Suprapubic skin (tissue), 4 donors: ENCODE measurements at regions not wholly inside any gene's neighbourhood (a gene's known extent, or its start where the extent isn't known, plus 50 kb on each side); places are given as distances from the start of the nearest gene placed in this dataset.

Source experiments
- DNase-seq, 2 donors: peaks; one replicate each; pipeline ENCODE4 v3.0.0-alpha.2; 2019; ENCODE audit warnings: low spot score in 2 of 2
- H3K27ac ChIP-seq: fragments of 200-600 bp; sonication (generic); one replicate; pipeline ENCODE4 v1.5.1; 2019
- H3K27me3 ChIP-seq: fragments of 200-600 bp; sonication (generic); one replicate; pipeline ENCODE4 v1.5.1; 2019
- H3K36me3 ChIP-seq: fragments of 200-600 bp; sonication (generic); one replicate; pipeline ENCODE4 v1.5.1; 2019
- H3K4me1 ChIP-seq: fragments of 200-600 bp; sonication (generic); one replicate; pipeline ENCODE4 v1.5.1; 2019
- H3K4me3 ChIP-seq: fragments of 200-600 bp; sonication (generic); one replicate; pipeline ENCODE4 v1.5.1; 2019; ENCODE audit warnings: mild to moderate bottlenecking
- H3K9me3 ChIP-seq: fragments of 200-600 bp; sonication (generic); one replicate; pipeline ENCODE4 v1.5.1; 2019
- CTCF ChIP-seq, 2 donors: fragments of 200-600 bp in 1 of 2; fragments of 450-650 bp in 1 of 2; sonication (generic) in 1 of 2; IDR thresholded peaks; one replicate each; pipeline ENCODE4 v1.5.1; 2016 to 2019; ENCODE audit warnings: antibody characterized with exemption in 2 of 2, mild to moderate bottlenecking in 1 of 2, moderate library complexity in 1 of 2
- EP300 ChIP-seq: sonication (generic); formaldehyde crosslinking; IDR thresholded peaks from one replicate; pipeline ENCODE4 v1.6.1; 2017; ENCODE audit warnings: antibody characterized with exemption
- POLR2A ChIP-seq, 2 donors: fragments of 450-650 bp; IDR thresholded peaks; one replicate each; pipeline ENCODE4 v1.6.1; 2017; ENCODE audit warnings: antibody characterized with exemption in 2 of 2, mild to moderate bottlenecking in 2 of 2, moderate library complexity in 2 of 2
- POLR2AphosphoS5 ChIP-seq, 3 donors: sonication (generic); formaldehyde crosslinking; IDR thresholded peaks; one replicate each; pipeline ENCODE4 v1.6.1; 2017; ENCODE audit warnings: antibody characterized with exemption in 3 of 3
- WGBS: methylation state at CpG from one replicate; pipeline ENCODE4 v1.1.5; 2018; 5-methylcytosine and 5-hydroxymethylcytosine counted together

- TF ChIP-seq POLR2A (IDR thresholded peaks at IDR 0.05) = no peak
- no peak for TF ChIP-seq CTCF (IDR thresholded peaks at IDR 0.05)
- no peak for TF ChIP-seq EP300
- TF ChIP-seq POLR2AphosphoS5 (IDR thresholded peaks at IDR 0.05) = no peak
- no peak overlapping the region for H3K4me3 ChIP-seq
- WGBS = 73% methylated on average over 12 of the region's 12 CpGs
- H3K9me3 ChIP-seq = no peaks in the 10 kb centered on the region
- H3K27ac ChIP-seq = no peak overlapping the region
- no peaks in the 10 kb centered on the region for H3K4me1 ChIP-seq
- DNase-seq = no peak
- no peaks in the 10 kb centered on the region for H3K36me3 ChIP-seq
- peaks cover 9% of the 10 kb centered on the region for H3K27me3 ChIP-seq
These were observed 113.6 kb downstream of the TPRA1 start for GRCh38 chr3:127476936-127477335.

DNA sequence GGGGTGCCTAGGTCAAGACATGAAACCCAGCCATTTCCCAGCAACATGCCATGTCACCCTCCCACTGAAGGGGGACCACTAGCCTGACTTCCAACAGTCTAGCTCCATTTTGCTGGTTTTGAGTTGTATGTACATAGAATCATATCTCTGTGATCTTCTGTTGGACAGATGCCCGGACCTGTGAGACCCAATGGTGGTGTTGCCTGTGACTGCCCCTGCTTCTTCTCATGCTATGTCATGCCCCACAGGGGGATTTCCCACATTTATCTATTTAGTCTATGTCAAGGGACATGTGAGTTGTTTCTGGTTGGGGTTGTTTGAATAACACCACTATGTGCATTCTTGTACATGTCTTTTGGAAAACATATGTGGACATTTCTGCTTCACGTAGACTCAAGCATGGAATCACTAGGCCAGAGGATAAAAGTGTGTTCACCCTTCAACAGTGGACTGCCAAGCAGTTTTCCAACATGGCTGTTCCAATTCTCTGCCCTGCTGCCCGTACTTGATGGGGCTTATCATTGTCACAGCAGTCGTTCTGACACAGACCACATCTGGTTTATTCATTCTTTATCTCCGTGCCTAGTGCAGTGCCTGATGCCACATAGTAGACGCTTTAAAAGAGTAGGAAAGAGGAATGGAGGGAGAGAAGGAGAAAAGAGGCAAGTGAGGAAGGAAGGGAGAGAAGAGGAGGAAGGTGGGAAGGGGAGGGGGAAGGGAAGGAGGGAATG lies 114.4 kb downstream of the TPRA1 start:
- TF ChIP-seq POLR2AphosphoS5 (IDR thresholded peaks at IDR 0.05) = no peak
- no peak for TF ChIP-seq EP300
- TF ChIP-seq CTCF (IDR thresholded peaks at IDR 0.05) = no peak
- TF ChIP-seq POLR2A (IDR thresholded peaks at IDR 0.05) = no peak
- WGBS = 74% methylated on average over 6 of the region's 6 CpGs
- Histone ChIP-seq H3K27me3 (peaks cover 9% of the 10 kb centered on the region), H3K36me3 (no peaks in the 10 kb centered on the region), H3K4me1 (no peaks in the 10 kb centered on the region), H3K27ac (no peak overlapping the region), H3K9me3 (no peaks in the 10 kb centered on the region), H3K4me3 (no peak overlapping the region)
- no peak for DNase-seq

GRCh38 chr3:127475391-127475790 lies 115.1 kb downstream of the TPRA1 start:
- DNase-seq = no peak
- H3K4me1 ChIP-seq = no peaks in the 10 kb centered on the region
- H3K9me3 ChIP-seq = no peaks in the 10 kb centered on the region
- 58% methylated on average over 5 of the region's 7 CpGs for WGBS
- peaks cover 9% of the 10 kb centered on the region for H3K27me3 ChIP-seq
- no peak overlapping the region for H3K27ac ChIP-seq
- no peak overlapping the region for H3K4me3 ChIP-seq
- no peaks in the 10 kb centered on the region for H3K36me3 ChIP-seq
- TF ChIP-seq CTCF (IDR thresholded peaks at IDR 0.05) (no peak), POLR2AphosphoS5 (IDR thresholded peaks at IDR 0.05) (no peak), EP300 (no peak), POLR2A (IDR thresholded peaks at IDR 0.05) (no peak)

DNA sequence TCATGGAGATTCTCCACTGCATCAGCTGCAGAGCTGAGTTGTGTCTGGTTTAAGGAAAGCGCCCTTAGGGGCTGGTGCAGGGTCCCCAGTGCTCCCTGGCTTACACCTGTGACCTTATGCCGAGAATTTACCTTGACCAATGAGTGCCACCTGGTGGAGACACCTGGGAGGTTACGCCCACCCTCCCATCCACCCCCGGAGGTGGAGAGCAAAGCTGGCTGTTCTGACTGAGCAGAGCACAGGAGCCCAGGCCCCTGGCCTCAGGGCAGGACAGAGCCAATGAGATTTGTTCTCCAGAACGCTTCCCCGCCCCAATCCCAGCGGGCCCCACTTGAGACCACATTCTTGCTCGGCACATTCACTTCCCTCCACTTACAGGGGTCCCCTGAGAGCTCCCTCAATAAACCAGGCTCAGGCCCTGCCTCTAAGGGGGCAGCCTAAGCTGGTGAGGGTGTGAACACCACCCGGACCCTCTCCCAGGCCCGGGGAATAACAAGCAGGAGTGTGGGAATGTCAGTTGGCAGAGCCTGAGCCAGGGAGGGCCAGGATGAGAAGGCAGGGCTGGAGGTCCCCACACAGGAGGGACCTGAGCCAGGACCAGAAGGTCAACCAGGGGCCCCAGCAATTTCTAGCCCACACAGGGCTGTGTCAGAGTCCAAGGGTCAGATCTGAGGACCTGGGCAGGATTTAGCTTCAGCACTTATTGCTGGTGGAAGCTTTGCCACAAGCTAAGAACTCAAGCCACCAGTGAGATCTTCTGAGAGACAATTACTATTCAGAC lies 117.1 kb downstream of the TPRA1 start:
- WGBS = 55% methylated on average over 5 of the region's 10 CpGs
- no peak for DNase-seq
- Histone ChIP-seq H3K27me3 (peaks cover 9% of the 10 kb centered on the region), H3K4me3 (no peak overlapping the region), H3K9me3 (no peaks in the 10 kb centered on the region), H3K27ac (no peak overlapping the region), H3K36me3 (no peaks in the 10 kb centered on the region), H3K4me1 (no peaks in the 10 kb centered on the region)
- TF ChIP-seq POLR2A (IDR thresholded peaks at IDR 0.05) (no peak), EP300 (no peak), CTCF (IDR thresholded peaks at IDR 0.05) (no peak), POLR2AphosphoS5 (IDR thresholded peaks at IDR 0.05) (no peak)

- TF ChIP-seq POLR2AphosphoS5 (IDR thresholded peaks at IDR 0.05) (no peak), POLR2A (IDR thresholded peaks at IDR 0.05) (no peak), CTCF (IDR thresholded peaks at IDR 0.05) (no peak), EP300 (no peak)
- no peak for DNase-seq
- Histone ChIP-seq H3K4me1 (no peaks in the 10 kb centered on the region), H3K27me3 (peaks cover 9% of the 10 kb centered on the region), H3K4me3 (no peak overlapping the region), H3K27ac (no peak overlapping the region), H3K9me3 (no peaks in the 10 kb centered on the region), H3K36me3 (no peaks in the 10 kb centered on the region)
- 77% methylated on average over 11 of the region's 11 CpGs for WGBS
These were observed 118.0 kb downstream of the TPRA1 start for GRCh38 chr3:127472506-127472905.
